Neural progenitor cell (in vitro differentiated cells): ENCODE measurements at regions not wholly inside any gene's neighbourhood (a gene's known extent, or its start where the extent isn't known, plus 50 kb on each side); places are given as distances from the start of the nearest gene placed in this dataset.

ENCODE experiments used
- DNase-seq: peaks from one replicate; pipeline ENCODE4 v3.0.0-alpha.2; 2016; ENCODE audit warnings: low spot score
- H2AFZ ChIP-seq: fragments of 200-600 bp; sonication (generic); replicated peaks from 2 replicates; pipeline ENCODE4 v1.6.1; 2016; ENCODE audit warnings: antibody characterized with exemption
- H3F3A ChIP-seq: fragments of 200-600 bp; sonication (generic); 2 replicates; pipeline ENCODE4 v1.6.1; 2016; ENCODE audit warnings: antibody characterized with exemption, low read depth
- H3K27ac ChIP-seq: fragments of 200-600 bp; sonication (generic); 2 replicates; pipeline ENCODE4 v1.5.1; 2016; ENCODE audit warnings: mild to moderate bottlenecking
- H3K27me3 ChIP-seq: fragments of 200-600 bp; sonication (generic); 2 replicates; pipeline ENCODE4 v1.6.1; 2016; ENCODE audit warnings: mild to moderate bottlenecking, moderate library complexity
- H3K36me3 ChIP-seq: fragments of 200-600 bp; sonication (generic); 2 replicates; pipeline ENCODE4 v1.5.1; 2016
- H3K4me1 ChIP-seq: fragments of 200-600 bp; sonication (generic); 2 replicates; pipeline ENCODE4 v1.6.1; 2016; ENCODE audit warnings: mixed run types
- H3K4me2 ChIP-seq: fragments of 200-600 bp; sonication (generic); 2 replicates; pipeline ENCODE4 v1.6.1; 2016
- H3K4me3 ChIP-seq: fragments of 200-600 bp; sonication (generic); 2 replicates; pipeline ENCODE4 v1.5.1; 2016
- H3K79me2 ChIP-seq: fragments of 200-600 bp; sonication (generic); 2 replicates; pipeline ENCODE4 v1.6.1; 2016; ENCODE audit warnings: low read depth
- H3K9ac ChIP-seq: fragments of 200-600 bp; sonication (generic); 2 replicates; pipeline ENCODE4 v1.6.1; 2016
- H3K9me3 ChIP-seq: fragments of 200-600 bp; sonication (generic); 2 replicates; pipeline ENCODE4 v1.5.1; 2016; ENCODE audit warnings: low read depth
- H4K20me1 ChIP-seq: fragments of 200-600 bp; sonication (generic); 2 replicates; pipeline ENCODE4 v1.6.1; 2016; ENCODE audit warnings: low read depth
- H3K27ac Mint-ChIP-seq: 3 replicates; pipeline ENCODE4 v1.8.0; 2021; ENCODE audit warnings: mixed read lengths
- H3K27me3 Mint-ChIP-seq: 2 replicates; pipeline ENCODE4 v1.8.0; 2022; ENCODE audit warnings: low read depth, mild to moderate bottlenecking, inconsistent platforms, moderate library complexity, mixed read lengths; ENCODE audit not compliant: insufficient read depth
- H3K36me3 Mint-ChIP-seq: 3 replicates; pipeline ENCODE4 v1.8.0; 2021; ENCODE audit warnings: mixed read lengths
- H3K4me1 Mint-ChIP-seq: 3 replicates; pipeline ENCODE4 v1.8.0; 2021; ENCODE audit warnings: mixed read lengths
- H3K4me3 Mint-ChIP-seq: 3 replicates; pipeline ENCODE4 v1.8.0; 2021; ENCODE audit warnings: mild to moderate bottlenecking, moderate library complexity, mixed read lengths
- H3K9me3 Mint-ChIP-seq: 3 replicates; pipeline ENCODE4 v1.8.0; 2020; ENCODE audit warnings: mixed read lengths
- CTCF ChIP-seq: fragments of 200-600 bp; sonication (generic); IDR thresholded peaks from 2 replicates; pipeline ENCODE4 v1.5.1; 2017; ENCODE audit warnings: antibody characterized with exemption, mild to moderate bottlenecking
- EZH2 ChIP-seq: fragments of 200-600 bp; sonication (generic); IDR thresholded peaks from 2 replicates; pipeline ENCODE4 v1.6.1; 2017; ENCODE audit warnings: antibody characterized with exemption, mild to moderate bottlenecking, moderate library complexity
- EZH2phosphoT487 ChIP-seq: fragments of 200-600 bp; sonication (generic); IDR thresholded peaks from 2 replicates; pipeline ENCODE4 v1.6.1; 2017; ENCODE audit warnings: antibody characterized with exemption

- H3K9me3 Mint-ChIP-seq, result no peaks in the 10 kb centered on the region
- H3K36me3 Mint-ChIP-seq, result no peaks in the 10 kb centered on the region
- H3K4me2 ChIP-seq, result no peak overlapping the region
- no peaks in the 10 kb centered on the region for H3K27me3 ChIP-seq
- H4K20me1 ChIP-seq, result no peaks in the 10 kb centered on the region
- peaks cover 3% of the 10 kb centered on the region for H3K4me1 Mint-ChIP-seq
- no peak overlapping the region for H3K27ac Mint-ChIP-seq
- no peaks in the 10 kb centered on the region for H3K4me1 ChIP-seq
- TF ChIP-seq EZH2, result no peak
- TF ChIP-seq EZH2phosphoT487, result no peak
- no peak for TF ChIP-seq CTCF
- no peak overlapping the region for H2AFZ ChIP-seq
- H3K9me3 ChIP-seq, result no peaks in the 10 kb centered on the region
- peaks cover 10% of the 10 kb centered on the region for H3K27me3 Mint-ChIP-seq
- no peak overlapping the region for H3K9ac ChIP-seq
- H3K36me3 ChIP-seq, result no peaks in the 10 kb centered on the region
- no peaks in the 10 kb centered on the region for H3F3A ChIP-seq
- no peak for DNase-seq
- no peak overlapping the region for H3K4me3 Mint-ChIP-seq
- no peak overlapping the region for H3K4me3 ChIP-seq
- no peak overlapping the region for H3K27ac ChIP-seq
- no peaks in the 10 kb centered on the region for H3K79me2 ChIP-seq
Measured at GRCh38 chr16:66156538-66156937, 210.0 kb upstream of the CDH5 start.

- Histone ChIP-seq H3K9me3 (no peaks in the 10 kb centered on the region), H3K9ac (no peak overlapping the region), H3K27me3 (no peaks in the 10 kb centered on the region), H3K4me2 (no peak overlapping the region), H3K4me3 (no peak overlapping the region), H2AFZ (no peak overlapping the region), H4K20me1 (no peaks in the 10 kb centered on the region), H3F3A (no peaks in the 10 kb centered on the region), H3K27ac (no peak overlapping the region), H3K36me3 (no peaks in the 10 kb centered on the region), H3K4me1 (no peaks in the 10 kb centered on the region), H3K79me2 (no peaks in the 10 kb centered on the region)
- H3K4me1 Mint-ChIP-seq, result peaks cover 3% of the 10 kb centered on the region
- H3K4me3 Mint-ChIP-seq, result no peak overlapping the region
- H3K9me3 Mint-ChIP-seq, result no peaks in the 10 kb centered on the region
- TF ChIP-seq EZH2, result no peak
- no peak for TF ChIP-seq EZH2phosphoT487
- TF ChIP-seq CTCF, result no peak
- no peak overlapping the region for H3K27ac Mint-ChIP-seq
- H3K36me3 Mint-ChIP-seq, result no peaks in the 10 kb centered on the region
- no peak for DNase-seq
- peaks cover 10% of the 10 kb centered on the region for H3K27me3 Mint-ChIP-seq
Measured at GRCh38 chr16:66155933-66156332, 210.6 kb upstream of the CDH5 start.

- H3K27ac Mint-ChIP-seq, result no peak overlapping the region
- DNase-seq, result peak; percentile 24
- Histone ChIP-seq H3K4me1 (no peaks in the 10 kb centered on the region), H3K79me2 (no peaks in the 10 kb centered on the region), H3F3A (no peaks in the 10 kb centered on the region), H3K4me3 (no peak overlapping the region), H2AFZ (no peak overlapping the region), H3K36me3 (no peaks in the 10 kb centered on the region), H4K20me1 (no peaks in the 10 kb centered on the region), H3K27me3 (no peaks in the 10 kb centered on the region), H3K27ac (no peak overlapping the region), H3K9ac (no peak overlapping the region), H3K9me3 (no peaks in the 10 kb centered on the region), H3K4me2 (no peak overlapping the region)
- H3K4me3 Mint-ChIP-seq, result no peak overlapping the region
- H3K4me1 Mint-ChIP-seq, result peaks cover 3% of the 10 kb centered on the region
- H3K36me3 Mint-ChIP-seq, result no peaks in the 10 kb centered on the region
- peaks cover 12% of the 10 kb centered on the region for H3K27me3 Mint-ChIP-seq
- TF ChIP-seq CTCF (no peak), EZH2 (no peak), EZH2phosphoT487 (no peak)
- H3K9me3 Mint-ChIP-seq, result no peaks in the 10 kb centered on the region
Measured at GRCh38 chr16:66154801-66155200, 211.7 kb upstream of the CDH5 start.
